GM21360 (cell line): ENCODE measurements at regions not wholly inside any gene's neighbourhood (a gene's known extent, or its start where the extent isn't known, plus 50 kb on each side); places are given as distances from the start of the nearest gene placed in this dataset.

Source experiments
- ATAC-seq: cut with Tn5 transposase; IDR thresholded peaks from one replicate; pipeline ENCODE4 v1.9.1; 2021; ENCODE audit warnings: mild to moderate bottlenecking, moderate library complexity; ENCODE audit not compliant: unreplicated experiment

DNA sequence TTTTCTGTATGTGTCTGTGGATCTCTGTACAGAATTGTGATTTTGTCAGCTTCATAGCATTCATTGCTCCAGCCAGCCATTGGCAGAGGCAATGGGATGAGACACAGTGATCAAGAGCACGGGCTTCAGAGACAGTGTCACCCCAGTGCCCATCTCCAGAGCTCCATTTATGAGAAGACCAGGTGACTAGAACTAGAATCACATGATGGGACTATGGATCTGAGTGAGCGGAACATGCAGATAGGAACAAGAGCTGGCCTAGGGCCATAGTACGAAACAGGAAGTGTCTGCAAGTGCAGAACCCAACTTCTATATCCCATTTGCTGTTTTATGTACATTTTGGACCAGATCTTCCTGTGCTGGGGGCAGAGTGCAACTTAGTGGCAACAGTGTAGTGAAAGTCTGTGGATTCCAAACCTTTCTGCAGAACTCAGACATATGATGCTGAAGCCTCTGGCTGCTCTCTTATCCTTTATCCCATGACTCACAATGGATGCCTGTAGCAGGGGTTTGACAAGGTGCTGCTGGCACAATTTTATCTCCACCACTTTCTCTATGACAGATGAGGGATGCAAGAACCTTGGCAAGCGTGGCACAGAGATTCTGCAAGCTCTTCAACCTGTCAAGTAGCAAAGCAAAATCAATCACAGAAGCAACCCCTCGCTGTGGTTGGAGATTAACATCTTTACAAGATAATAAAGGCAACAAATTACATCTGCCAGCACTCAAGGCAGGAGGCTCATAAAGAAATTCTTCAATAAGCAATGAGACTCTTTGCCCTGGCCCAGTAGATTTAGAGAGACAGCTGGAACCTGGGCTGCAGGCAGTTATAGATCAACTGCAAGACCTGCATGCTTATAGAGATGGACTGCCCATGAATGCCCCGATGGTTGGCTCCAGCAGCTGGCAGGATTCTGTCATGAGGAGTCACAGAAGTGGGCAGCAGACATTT is 681.3 kb downstream of the TNS3 start:
- ATAC-seq: no peak

GRCh38 chr7:46897381-46897780 is 684.5 kb downstream of the TNS3 start:
- ATAC-seq: no peak

DNA sequence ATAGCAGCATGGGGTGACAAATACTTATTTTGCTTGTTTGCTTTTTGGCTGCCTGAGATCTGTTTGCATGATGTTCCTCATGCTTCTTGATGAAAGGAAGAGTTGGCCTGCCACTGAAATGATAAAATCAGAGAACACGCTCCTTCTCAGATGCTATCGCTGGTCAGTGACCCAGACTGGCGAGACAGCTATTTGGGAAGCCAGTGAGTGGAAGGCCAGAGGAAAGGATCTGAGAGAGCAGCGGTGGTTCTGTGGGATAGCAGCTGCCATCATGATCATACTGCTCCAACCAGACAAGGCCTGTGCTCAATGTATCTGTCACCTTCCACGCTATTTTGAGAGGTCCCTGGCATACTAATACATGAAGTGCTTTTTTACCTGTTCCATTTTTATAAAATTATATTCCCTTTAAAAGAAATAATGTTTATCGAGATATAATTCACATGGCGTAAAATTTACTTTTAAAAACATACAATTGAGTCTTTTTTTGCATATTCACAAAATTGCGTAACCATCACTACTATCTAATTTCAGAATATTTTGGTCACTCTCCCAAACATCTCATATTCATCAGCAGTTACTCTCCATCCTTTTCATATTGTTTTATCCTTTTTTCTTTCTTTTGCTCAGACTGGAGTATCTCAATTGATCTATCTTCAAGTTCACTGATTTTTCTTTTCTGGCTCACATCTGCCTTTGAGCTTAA is 695.1 kb downstream of the TNS3 start:
- no peak for ATAC-seq

GRCh38 chr7:46885167-46885566 is 696.7 kb downstream of the TNS3 start:
- no peak for ATAC-seq

GRCh38 chr7:46881507-46882127 is 700.3 kb downstream of the TNS3 start:
- ATAC-seq: no peak

DNA sequence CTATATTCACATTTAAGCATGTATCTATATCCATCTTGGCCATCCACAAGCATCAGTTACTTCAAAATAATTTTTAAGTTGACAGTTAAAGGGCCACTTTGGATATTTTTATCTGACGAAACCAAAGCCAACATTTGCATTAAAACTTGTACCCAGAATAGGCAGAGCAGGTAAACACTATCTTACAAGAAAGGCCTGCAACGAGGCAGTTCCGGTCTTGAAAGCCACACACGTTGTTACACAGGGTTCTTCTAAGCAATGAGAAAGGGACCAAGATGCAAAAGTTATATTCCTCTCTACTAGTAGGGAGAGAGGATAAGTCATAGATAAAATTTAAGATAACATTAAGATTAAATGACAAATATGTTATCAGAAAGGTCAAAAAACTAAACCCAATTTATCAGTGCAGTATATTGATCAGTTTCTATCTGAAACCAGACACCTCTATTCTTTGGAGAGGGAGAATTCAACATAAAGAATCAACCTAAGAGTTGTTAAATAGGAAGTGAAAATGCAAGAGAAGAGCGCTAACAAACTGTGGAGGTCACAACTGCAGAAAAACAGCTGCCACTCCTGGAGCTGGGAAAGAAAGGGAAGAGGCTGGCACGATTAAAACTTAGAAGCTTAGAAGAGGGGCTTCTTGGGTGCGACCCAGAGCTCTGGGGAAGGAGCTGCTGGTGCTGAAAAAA is 701.3 kb downstream of the TNS3 start:
- no peak for ATAC-seq

GRCh38 chr7:46879783-46880182 is 702.1 kb downstream of the TNS3 start:
- no peak for ATAC-seq

DNA sequence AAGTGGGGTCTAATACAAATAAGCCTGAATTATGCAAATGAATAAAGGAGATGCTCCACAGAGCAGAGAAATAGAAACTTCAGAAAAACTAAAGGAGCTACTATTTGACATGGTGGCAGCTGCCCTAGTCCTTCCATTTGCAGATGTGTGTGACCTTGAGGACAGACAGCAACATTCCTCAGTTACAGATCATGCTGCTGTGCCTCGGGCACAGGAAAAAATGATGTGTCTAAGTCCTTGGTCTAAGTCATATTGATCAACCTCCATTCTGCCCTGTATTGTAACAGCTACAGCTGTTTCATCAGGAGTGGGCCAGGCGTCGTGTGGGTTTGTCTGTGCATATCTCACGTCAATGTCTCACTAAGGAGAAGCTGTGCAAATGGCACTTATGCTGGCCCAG is 710.4 kb downstream of the TNS3 start:
- ATAC-seq: no peak

DNA sequence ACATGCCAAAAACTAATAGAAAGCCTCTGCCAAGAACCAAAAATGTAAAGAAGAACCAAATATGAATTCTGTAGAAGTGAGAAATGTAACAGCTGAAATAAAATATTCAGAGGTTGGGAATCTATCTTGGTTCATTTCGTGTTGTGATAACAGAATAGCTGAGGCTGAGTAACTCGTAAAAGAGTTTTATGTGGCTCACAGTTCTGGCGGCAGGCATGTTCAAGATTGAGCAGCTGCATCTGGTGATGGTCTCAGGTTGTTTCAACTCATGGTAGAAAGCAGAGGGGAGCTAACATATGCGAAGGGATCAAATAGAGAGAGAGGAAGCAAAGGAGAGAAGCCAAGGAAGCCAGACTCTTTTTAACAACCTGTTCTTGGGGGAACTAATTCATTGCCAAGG is 717.2 kb downstream of the TNS3 start:
- no peak for ATAC-seq

GRCh38 chr7:46859963-46860475 is 721.9 kb downstream of the TNS3 start:
- no peak for ATAC-seq

DNA sequence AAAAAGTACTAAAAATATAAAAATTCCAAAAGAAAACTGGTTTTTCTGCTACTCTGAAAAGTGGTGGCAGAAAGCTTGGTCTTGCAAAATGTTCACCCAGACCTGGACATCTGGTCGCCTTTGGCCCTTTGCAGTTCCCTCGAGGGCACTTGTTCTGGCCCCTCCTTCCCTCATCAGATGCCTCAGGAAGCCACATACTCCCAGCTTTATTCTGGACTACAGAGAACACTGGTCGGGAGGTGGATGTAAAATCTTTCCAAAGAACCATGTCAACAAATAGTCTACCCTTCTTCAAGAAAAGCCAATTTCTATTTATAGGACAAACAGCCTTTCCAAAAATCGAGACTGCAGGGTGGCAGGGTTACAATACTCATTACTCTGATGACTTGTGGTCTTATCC is 726.1 kb downstream of the TNS3 start:
- ATAC-seq: no peak

GRCh38 chr7:46854958-46855473 is 726.9 kb downstream of the TNS3 start:
- no peak for ATAC-seq

DNA sequence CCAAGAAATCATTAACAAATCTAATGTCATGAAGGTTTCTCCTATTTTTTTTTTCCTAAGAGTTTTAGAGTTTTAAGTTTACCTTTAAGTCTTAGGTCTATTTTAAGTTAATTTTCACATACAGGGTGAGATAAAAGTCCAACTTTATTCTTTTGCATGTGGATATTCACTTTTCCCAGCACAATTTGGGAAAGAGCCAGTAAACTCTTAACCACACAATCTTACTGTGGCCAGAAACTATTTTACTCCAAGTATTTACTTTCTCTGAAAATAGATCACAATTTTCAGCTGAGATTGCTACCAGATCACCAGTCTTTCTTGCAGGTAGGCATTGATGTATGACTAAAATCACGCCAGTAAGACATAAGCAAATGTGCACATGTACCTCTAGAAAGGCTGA is 728.5 kb downstream of the TNS3 start:
- ATAC-seq: no peak

- no peak for ATAC-seq
These were observed 729.1 kb downstream of the TNS3 start for GRCh38 chr7:46852795-46853194.

DNA sequence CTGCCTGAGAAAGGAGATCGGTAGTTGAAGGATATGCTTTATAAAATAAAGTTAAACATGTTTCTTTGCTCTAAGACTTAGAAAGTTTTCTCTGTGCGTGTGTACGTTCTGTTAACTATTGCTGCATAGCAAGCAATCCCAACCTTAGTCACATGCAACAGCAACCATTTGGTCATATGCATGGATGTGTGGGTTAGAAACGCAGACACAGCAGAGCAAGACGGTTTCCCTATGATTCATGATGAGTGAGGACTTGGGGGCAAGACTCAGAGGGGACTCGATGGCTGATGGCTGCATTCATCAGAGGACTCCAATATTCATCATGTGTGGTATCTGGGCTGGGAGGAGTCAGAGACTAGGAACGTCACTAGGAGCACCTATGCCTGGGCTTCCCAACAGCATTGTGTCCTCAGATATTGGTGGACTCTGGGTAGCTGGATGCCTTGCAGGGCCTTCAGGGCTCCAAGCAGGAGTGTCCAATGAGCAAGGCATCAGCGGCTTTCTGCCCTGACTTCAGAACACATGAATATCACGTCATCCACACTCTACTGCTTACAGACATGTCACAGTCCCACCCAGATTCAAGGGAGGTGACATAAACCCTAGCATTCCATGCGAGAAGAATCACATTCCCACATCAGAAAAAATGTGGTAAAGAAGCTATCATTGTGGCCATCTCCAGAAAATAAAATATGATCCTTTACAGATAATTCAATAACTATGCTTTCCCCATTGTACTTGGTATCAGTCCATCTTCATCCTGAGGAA is 731.2 kb downstream of the TNS3 start:
- ATAC-seq: no peak

DNA sequence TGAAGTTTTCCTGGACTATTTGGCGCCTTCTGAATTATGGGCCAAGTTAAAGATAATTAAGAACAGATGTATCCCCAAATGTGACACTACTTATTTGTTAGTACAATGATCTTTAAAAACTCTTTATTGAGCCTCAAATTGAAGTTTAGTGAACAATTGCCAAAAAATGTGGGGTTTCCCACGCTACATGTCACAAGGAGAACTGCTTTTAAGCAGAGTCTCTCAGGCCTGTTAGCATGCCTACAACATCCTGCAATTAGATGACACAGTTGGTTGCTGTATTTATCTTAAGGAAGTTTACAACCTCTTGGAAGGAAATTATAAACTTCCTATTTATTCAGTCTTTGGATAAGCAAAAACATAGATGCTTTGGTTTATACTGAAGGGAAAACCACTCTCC is 733.0 kb downstream of the TNS3 start:
- ATAC-seq: no peak

DNA sequence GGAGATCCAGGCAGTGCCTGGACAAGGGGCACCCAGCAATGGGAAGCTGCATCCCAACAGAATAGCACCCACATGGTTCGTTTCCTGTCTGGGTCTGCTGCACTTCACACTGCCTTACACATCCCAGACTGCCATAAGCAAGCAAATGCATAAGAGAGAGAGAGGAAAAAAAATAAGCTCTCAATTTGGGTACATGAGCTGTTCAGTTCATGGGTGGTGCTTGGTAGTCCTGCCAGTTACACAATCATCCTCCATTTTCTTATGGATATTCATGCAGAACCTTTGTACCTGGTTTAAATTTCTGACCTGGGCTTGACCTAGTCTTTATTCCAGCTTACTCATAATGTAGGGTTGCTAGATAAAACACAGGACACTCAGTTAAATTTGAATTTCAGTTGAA is 733.6 kb downstream of the TNS3 start:
- ATAC-seq: no peak

- ATAC-seq: no peak
These were observed 734.8 kb downstream of the TNS3 start for GRCh38 chr7:46847126-46847525.

DNA sequence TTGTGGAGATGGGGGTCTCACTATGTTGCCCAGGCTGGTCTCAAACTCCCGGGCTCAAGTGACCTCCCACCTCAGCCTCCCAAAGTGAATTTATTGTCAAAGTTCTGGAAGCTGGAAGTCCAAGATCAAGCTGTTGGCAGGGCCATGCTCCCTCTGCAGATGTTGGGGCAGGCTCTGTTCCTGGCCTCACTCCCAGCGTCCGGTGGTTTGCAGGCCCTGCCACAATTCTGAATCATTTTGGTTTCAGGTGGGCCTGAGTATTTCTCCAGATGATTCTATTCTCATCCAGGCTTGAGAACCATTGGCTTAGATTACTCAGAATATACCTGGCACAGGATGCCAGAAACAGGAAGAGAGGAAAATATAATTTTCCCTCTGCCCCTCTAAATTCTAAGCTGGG is 737.4 kb downstream of the TNS3 start:
- no peak for ATAC-seq

DNA sequence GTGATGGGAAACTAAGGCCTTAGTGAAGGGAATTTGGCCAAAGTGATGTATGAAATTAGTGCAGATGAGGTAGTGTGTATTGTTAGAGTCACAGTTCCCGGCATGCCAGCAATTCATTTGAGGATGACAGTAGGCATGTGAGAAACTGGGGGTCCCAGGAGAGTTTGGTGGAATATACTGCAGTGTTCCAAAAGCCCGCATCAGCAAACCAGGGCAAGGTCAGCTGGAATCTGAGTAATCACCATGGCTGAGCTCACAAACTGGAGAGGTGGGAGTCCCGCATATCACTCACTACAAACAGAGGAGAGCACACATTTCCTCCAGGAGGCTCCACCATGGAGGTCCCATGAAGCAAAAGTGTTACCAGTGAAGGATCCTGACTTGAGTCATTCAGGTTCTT is 740.7 kb downstream of the TNS3 start:
- no peak for ATAC-seq
